ENCODE measurements at regions not wholly inside any gene's neighbourhood (a gene's known extent, or its start where the extent isn't known, plus 50 kb on each side); places are given as distances from the start of the nearest gene placed in this dataset.

- FAIRE-seq (no peak), DNase-seq (ENCODE audit: insufficient read length, low spot score) (no peak)
Measured at GRCh38 chr2:181170256-181170655, 189.9 kb downstream of the UBE2E3 start.

DNA sequence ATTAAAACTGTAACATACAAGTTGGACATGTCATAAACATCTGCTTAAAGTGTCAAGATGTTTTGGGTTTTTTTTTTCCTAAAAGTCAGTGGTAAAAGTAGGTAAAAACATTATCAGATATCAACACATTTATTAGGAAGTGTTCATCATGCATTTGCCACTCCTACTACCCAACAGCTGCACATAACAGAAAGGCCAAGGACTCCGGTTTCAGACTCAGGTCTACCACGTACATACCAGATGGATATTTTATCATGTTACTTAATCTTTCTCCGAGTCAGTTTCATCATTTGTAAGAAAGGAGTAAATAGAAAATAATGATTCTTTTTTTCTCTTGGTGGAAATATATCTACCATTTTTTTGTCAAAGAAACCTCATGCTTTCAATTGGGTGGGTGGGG, 192.3 kb downstream of the UBE2E3 start:
- TF ChIP-seq, protein P1, sequence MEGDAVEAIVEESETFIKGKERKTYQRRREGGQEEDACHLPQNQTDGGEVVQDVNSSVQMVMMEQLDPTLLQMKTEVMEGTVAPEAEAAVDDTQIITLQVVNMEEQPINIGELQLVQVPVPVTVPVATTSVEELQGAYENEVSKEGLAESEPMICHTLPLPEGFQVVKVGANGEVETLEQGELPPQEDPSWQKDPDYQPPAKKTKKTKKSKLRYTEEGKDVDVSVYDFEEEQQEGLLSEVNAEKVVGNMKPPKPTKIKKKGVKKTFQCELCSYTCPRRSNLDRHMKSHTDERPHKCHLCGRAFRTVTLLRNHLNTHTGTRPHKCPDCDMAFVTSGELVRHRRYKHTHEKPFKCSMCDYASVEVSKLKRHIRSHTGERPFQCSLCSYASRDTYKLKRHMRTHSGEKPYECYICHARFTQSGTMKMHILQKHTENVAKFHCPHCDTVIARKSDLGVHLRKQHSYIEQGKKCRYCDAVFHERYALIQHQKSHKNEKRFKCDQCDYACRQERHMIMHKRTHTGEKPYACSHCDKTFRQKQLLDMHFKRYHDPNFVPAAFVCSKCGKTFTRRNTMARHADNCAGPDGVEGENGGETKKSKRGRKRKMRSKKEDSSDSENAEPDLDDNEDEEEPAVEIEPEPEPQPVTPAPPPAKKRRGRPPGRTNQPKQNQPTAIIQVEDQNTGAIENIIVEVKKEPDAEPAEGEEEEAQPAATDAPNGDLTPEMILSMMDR (IDR thresholded peaks at IDR 0.05; ENCODE audit: insufficient read depth, missing control alignments): no peak
- no peak for DNase-seq (ENCODE audit: insufficient read length, low spot score)
- FAIRE-seq: no peak

More at GRCh38 chr2:181170256-181170655, 189.9 kb downstream of the UBE2E3 start:
- TF ChIP-seq, protein P1 (IDR thresholded peaks at IDR 0.05; ENCODE audit: insufficient read depth, missing control alignments): no peak

DNA sequence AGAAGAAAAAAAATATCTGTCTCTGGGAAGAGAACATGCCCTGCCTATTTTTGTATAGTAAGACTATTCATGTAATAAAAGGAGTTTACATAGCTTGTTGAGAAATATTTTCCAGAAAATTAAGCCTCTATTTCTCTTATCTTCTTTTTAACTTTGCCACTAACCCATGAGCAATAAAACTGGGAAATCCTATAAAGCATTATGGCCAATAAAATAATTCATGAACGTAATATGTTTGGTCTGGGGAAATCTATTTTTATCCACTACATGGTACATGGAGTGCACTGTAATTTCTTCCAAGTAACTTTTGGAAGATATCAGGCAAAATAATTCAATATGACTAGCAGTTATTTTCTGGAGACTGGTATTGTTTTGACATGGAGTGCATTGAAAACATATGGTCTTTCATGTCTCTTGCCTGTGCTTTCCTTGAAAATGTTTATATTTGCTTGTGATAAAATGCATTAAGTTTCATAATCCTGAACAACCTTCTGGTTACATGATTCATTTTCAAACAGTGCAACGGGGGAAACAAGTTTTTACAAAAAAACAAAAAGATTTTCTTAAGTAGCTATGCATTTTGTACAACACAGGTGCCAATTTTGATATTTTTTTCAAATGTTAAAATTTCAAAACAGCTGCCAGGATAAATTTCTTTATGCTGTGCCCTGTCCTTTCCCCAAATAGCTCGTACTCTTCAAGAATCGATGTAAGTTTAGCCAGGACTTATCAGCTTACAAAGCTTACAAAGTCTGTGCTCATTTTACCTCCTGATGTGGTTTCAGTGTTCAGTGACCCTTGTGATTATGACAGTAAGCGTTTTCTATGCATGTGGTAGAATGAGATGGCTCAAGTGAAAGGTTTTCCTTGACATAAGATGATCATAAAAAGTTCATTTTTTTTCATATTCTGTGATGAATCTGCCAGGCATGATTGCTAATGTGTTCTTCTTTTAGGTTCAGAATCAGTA, 194.5 kb downstream of the UBE2E3 start:
- TF ChIP-seq, protein P1 (IDR thresholded peaks at IDR 0.05; ENCODE audit: insufficient read depth, missing control alignments): no peak
- DNase-seq (ENCODE audit: insufficient read length, low spot score): no peak
- FAIRE-seq: peak; percentile 83

- FAIRE-seq (peak; percentile 77), DNase-seq (ENCODE audit: insufficient read length, low spot score) (no peak)
- TF ChIP-seq, protein P1 (IDR thresholded peaks at IDR 0.05; ENCODE audit: insufficient read depth, missing control alignments): no peak
Measured at GRCh38 chr2:181176540-181176939, 196.1 kb downstream of the UBE2E3 start.

GRCh38 chr2:181177376-181177775, 197.0 kb downstream of the UBE2E3 start:
- TF ChIP-seq, protein P1 (IDR thresholded peaks at IDR 0.05; ENCODE audit: insufficient read depth, missing control alignments): no peak
- DNase-seq (ENCODE audit: insufficient read length, low spot score) (no peak), FAIRE-seq (no peak)

DNA sequence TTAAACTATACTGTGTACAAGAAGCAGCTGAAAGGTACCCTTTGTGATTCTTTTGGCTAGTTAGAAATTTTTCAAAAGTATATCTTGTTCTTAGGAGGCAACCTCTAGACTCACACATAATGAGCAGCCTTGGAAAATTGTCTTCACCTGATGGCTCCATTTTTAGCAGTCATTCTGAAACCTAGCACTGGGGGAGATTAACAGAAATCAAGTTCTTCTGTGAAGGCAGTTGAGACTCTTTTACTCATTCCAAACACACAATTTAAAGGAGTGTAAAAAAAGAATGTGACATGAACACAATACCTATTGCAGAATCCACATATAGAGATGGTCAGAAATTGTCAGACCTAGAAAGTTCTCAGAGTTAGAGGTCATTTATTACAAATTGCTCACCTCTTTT, 197.7 kb downstream of the UBE2E3 start:
- TF ChIP-seq, protein P1 (IDR thresholded peaks at IDR 0.05; ENCODE audit: insufficient read depth, missing control alignments): no peak
- FAIRE-seq: peak; percentile 11
- DNase-seq (ENCODE audit: insufficient read length, low spot score): no peak
